GM21447 (cell line): ENCODE measurements at regions not wholly inside any gene's neighbourhood (a gene's known extent, or its start where the extent isn't known, plus 50 kb on each side); places are given as distances from the start of the nearest gene placed in this dataset.

ENCODE experiments used
- ATAC-seq: cut with Tn5 transposase; IDR thresholded peaks from one replicate; pipeline ENCODE4 v1.9.1; 2021; ENCODE audit not compliant: unreplicated experiment

- no peak for ATAC-seq
Observed at GRCh38 chr13:110826861-110827672, 87.8 kb downstream of the ANKRD10 start.
